MG63 (cell line): ENCODE measurements at regions not wholly inside any gene's neighbourhood (a gene's known extent, or its start where the extent isn't known, plus 50 kb on each side); places are given as distances from the start of the nearest gene placed in this dataset.

Source experiments
- DNase-seq: peaks from one replicate; pipeline ENCODE4 v3.0.0-alpha.2; 2020
- H3K27me3 ChIP-seq: fragments of 250-450 bp; sonication (Bioruptor Pico); 2 replicates; pipeline ENCODE4 v1.5.1; 2020; ENCODE audit warnings: mild to moderate bottlenecking, moderate library complexity
- H3K36me3 ChIP-seq: fragments of 250-450 bp; sonication (Bioruptor Pico); 2 replicates; pipeline ENCODE4 v1.5.1; 2020; ENCODE audit warnings: mild to moderate bottlenecking, moderate library complexity
- H3K4me3 ChIP-seq: fragments of 250-450 bp; sonication (Bioruptor Pico); 2 replicates; pipeline ENCODE4 v1.5.1; 2020; ENCODE audit warnings: mild to moderate bottlenecking, moderate library complexity
- H3K9me3 ChIP-seq: fragments of 250-450 bp; sonication (Bioruptor Pico); 2 replicates; pipeline ENCODE4 v1.5.1; 2020; ENCODE audit warnings: mild to moderate bottlenecking, moderate library complexity

DNA sequence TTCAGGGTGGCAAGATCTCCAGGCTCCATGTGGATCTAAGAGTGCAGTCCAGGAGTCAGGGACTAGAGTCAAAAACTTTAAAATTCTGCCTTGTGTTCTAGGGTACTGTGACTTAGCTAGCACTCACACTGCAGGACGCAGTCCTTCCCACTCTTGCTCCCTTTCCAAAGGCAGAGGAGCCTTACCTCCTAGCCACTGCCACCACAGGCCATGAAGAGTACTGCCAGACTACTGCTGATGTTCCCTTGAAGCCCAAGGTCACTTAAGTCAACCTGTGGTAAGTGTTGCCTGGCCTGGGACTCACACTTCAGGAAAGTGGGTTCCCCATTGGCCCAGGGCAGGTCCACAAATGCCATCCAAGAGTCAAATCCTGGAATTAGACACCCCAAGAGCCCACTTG lies 632.2 kb downstream of the PCDH19 start:
- H3K9me3 ChIP-seq, result no peaks in the 10 kb centered on the region
- no peaks in the 10 kb centered on the region for H3K27me3 ChIP-seq
- DNase-seq, result no peak
- H3K36me3 ChIP-seq, result no peaks in the 10 kb centered on the region
- H3K4me3 ChIP-seq, result no peak overlapping the region

DNA sequence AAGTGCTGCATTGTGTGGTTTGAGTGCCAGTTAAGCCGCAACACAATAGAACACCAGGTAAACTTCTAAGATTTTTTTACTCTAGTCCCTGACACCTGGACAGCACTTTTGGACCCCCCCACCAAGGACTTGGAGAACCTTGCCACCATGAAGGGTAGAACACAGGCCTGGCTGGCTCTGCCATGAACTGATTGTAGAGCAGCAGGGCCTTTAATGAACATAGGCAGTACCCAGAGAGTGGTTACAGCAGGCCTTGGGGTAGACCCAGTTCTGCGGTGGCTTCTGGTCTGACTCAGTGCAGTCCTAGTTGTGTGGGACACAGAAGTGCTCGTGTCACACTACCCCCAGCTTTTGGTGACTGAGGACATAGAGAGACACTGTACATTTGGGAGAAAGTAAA lies 648.3 kb downstream of the PCDH19 start:
- Histone ChIP-seq H3K36me3 (no peaks in the 10 kb centered on the region), H3K27me3 (no peaks in the 10 kb centered on the region), H3K4me3 (no peak overlapping the region), H3K9me3 (no peaks in the 10 kb centered on the region)
- DNase-seq, result no peak

DNA sequence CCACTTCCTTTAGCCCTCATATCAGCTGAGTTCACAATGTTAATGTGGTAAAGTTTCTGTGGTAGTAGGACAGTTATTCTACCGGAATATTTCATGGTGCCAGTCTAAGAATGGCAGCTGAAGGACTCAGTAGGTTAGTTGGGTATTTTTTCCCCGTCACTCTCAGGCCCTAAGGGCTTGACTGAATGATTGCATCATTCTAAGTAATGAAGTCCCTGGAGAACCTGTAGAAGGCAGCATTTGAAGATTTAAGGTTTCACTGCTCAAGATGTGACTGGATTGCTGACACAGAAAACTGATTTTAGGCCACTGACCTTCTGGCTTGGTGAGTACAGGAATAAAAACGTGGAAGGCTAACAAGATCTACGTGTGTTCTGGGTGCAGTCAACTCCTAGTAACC lies 657.3 kb downstream of the PCDH19 start:
- no peak for DNase-seq
- H3K4me3 ChIP-seq, result no peak overlapping the region
- no peaks in the 10 kb centered on the region for H3K36me3 ChIP-seq
- H3K9me3 ChIP-seq, result no peaks in the 10 kb centered on the region
- H3K27me3 ChIP-seq, result no peaks in the 10 kb centered on the region

DNA sequence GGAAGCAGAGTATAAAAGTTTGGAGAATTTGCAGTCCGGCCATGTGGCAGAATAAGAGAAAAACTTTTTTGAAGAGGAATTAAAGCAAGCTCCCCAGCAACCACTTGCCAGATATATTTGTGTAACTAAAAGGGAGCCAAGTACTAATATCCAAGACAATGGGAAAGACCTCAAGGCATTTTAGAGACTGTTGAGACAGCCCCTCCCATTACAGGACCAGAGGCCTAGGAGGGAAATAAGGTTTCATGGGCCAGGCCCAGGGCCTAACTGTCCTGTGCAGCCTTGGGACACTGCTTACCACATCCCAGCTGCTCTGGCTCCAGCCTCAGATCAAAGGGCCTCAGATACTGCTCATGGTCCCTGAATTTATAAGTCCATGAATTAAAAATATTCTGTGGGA lies 659.4 kb downstream of the PCDH19 start:
- no peaks in the 10 kb centered on the region for H3K9me3 ChIP-seq
- no peak overlapping the region for H3K4me3 ChIP-seq
- no peaks in the 10 kb centered on the region for H3K36me3 ChIP-seq
- no peaks in the 10 kb centered on the region for H3K27me3 ChIP-seq
- DNase-seq, result no peak

DNA sequence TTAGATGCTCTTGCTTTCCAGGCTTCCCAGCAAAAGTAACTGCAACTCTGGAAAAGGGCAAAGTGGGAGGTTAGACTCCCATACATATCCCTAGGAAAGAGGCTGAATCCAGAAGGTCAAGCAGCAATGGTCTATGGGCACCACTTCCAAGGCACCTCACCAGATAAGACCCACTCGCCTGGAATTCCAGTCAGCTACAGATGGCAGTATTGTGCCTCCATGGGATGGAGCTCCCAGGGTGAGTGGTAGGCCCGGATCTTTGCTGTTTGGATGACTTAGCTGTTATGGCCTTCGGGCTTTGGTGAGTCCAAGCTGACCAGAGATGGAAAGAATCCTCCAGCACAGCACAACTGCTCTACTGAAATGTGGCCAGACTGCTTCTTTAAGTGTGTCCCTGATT lies 688.0 kb downstream of the PCDH19 start:
- no peaks in the 10 kb centered on the region for H3K36me3 ChIP-seq
- no peaks in the 10 kb centered on the region for H3K9me3 ChIP-seq
- H3K27me3 ChIP-seq, result no peaks in the 10 kb centered on the region
- H3K4me3 ChIP-seq, result no peak overlapping the region
- DNase-seq, result no peak

DNA sequence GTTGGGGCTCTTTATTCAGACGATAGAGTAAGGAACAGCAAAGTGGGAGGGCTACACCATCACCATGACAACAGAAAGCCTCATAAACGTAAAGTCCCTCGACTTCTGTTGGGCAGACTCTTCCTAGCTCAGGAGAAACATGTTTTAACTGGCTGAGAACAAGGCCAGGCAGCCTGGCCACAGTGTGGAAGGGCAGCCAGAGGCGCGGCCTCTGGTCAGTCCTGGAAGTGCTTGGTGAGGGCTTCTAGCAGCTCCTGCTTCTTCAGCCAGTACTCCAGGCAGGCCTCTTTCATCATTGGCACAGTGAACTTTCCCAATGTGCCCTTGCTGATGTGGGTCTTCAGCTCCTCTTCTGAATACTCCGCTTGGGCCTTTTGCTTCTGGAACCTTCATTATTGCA lies 690.9 kb downstream of the PCDH19 start:
- H3K9me3 ChIP-seq, result no peaks in the 10 kb centered on the region
- no peak for DNase-seq
- no peak overlapping the region for H3K4me3 ChIP-seq
- no peaks in the 10 kb centered on the region for H3K27me3 ChIP-seq
- H3K36me3 ChIP-seq, result no peaks in the 10 kb centered on the region

DNA sequence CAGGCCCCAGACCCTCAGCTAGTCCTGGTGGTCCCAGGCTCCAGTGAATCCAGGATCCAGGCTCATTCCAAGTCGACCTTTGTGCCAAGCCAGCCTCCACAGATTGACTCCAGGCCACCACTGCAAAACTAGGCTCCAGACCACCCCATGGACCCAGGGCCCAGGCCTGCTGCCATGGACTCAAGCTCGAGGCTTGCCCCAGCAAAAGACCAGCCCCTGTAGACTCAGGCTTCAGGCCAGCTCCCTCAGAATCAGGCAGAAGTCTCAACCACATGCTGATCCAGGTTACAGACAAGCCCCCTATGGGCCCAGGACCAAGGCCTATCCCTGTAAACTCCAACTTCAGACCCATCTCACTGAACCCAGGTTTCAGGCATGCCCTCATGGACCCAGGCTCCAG lies 692.4 kb downstream of the PCDH19 start:
- H3K4me3 ChIP-seq, result no peak overlapping the region
- H3K27me3 ChIP-seq, result no peaks in the 10 kb centered on the region
- no peaks in the 10 kb centered on the region for H3K36me3 ChIP-seq
- H3K9me3 ChIP-seq, result no peaks in the 10 kb centered on the region
- DNase-seq, result no peak

DNA sequence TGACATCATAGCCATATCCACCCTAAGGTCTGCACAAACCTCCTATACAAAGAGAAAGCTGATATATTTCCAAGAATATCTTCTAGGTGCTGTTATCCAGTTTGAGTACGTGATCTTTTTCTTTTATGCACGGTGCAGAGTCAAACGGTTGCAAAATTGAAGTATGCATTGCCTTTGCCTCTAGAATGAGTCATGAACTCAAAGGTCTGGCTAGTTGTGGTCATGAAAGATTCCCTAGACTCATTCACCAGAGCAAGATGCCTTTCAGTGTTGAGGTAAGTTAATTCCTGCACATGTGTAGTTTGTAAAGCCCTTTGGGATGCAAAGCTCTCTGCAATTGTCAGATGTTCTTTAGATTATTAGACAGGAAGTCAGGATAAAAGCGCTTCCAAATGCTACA lies 704.4 kb downstream of the PCDH19 start:
- no peak for DNase-seq
- H3K36me3 ChIP-seq, result no peaks in the 10 kb centered on the region
- H3K9me3 ChIP-seq, result no peaks in the 10 kb centered on the region
- H3K4me3 ChIP-seq, result no peak overlapping the region
- H3K27me3 ChIP-seq, result no peaks in the 10 kb centered on the region

DNA sequence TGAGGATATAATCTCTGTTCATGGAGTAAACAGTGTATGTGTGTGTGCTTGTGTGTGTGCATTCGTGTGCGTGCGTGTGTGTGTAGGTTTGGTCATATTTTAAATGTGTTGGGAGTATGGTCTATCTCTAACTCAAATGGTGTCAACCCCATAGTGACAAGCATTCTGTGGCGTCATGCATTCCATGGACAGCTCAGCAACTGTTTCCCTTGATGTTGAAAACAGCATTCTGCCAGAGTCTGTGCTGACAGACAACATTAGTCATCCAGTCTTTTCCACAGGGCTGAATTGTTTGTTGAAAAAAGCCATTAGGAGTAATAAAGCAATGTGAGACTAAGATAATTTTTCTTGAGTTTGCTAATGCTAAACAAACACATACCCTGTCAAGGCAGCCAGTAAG lies 706.6 kb downstream of the PCDH19 start:
- no peaks in the 10 kb centered on the region for H3K27me3 ChIP-seq
- H3K4me3 ChIP-seq, result no peak overlapping the region
- peak; percentile 35 for DNase-seq
- H3K9me3 ChIP-seq, result no peaks in the 10 kb centered on the region
- H3K36me3 ChIP-seq, result no peaks in the 10 kb centered on the region

DNA sequence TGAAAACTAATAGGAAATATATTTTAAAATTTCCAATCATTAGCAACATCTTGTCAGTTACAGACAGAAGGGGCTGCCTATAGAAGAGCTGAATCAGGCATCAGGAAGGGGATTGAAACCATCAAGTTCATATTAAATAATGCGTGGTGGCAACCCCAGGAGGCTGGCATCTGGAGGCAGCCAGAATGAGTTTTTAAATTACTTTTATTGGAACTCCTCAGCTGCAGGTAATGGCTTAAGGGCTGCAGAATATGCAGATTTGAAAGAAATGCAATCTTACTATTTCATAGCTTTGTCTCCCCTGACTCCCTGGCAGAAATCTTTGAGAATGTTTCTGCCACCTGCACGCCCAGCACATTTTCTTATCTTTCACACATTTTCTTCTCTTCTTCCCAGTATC lies 711.6 kb downstream of the PCDH19 start:
- Histone ChIP-seq H3K27me3 (no peaks in the 10 kb centered on the region), H3K36me3 (no peaks in the 10 kb centered on the region), H3K9me3 (no peaks in the 10 kb centered on the region), H3K4me3 (no peak overlapping the region)
- no peak for DNase-seq

DNA sequence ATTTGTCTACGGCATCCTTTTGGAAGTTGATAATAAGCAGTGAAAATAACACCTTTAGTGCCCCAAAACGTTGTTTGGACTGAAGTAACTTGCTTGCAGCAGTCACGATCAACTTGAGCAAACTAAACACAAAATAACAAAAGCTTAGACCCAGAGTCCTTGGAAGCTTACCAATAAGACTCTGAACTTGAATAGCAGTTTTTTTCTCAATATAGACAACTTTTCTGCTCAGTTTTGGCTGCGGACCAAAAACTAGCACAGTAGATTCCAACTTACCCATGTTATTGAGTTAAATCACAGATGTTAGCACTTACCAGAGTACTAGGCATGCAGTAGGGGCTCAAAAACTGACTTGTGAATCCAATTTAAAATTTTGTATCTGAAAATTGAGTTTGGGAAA lies 746.9 kb downstream of the PCDH19 start:
- H3K27me3 ChIP-seq, result no peaks in the 10 kb centered on the region

DNA sequence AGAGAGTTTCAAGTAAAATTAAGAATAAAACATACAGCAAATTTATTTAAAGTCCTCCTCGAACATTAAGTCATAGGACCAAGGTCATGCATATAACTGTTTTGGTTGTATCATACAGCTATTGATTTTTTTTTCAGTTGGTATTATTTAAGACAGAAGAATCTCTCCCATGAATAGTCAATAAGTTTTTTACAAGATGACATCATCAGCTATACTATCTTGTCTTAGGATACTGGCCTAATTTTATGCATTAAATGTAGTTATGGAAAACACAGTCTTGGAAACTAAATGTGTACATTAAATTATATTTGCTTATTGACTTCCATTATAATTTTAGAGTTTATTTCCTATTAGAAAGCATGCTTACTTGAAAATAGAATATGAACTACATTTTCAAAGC lies 755.9 kb downstream of the PCDH19 start:
- Histone ChIP-seq H3K27me3 (no peaks in the 10 kb centered on the region), H3K36me3 (no peaks in the 10 kb centered on the region), H3K4me3 (no peak overlapping the region), H3K9me3 (no peaks in the 10 kb centered on the region)
- no peak for DNase-seq

More for the DNA sequence above, 746.9 kb downstream of the PCDH19 start:
- Histone ChIP-seq H3K36me3 (no peaks in the 10 kb centered on the region), H3K9me3 (no peaks in the 10 kb centered on the region), H3K4me3 (no peak overlapping the region)
- DNase-seq, result no peak

DNA sequence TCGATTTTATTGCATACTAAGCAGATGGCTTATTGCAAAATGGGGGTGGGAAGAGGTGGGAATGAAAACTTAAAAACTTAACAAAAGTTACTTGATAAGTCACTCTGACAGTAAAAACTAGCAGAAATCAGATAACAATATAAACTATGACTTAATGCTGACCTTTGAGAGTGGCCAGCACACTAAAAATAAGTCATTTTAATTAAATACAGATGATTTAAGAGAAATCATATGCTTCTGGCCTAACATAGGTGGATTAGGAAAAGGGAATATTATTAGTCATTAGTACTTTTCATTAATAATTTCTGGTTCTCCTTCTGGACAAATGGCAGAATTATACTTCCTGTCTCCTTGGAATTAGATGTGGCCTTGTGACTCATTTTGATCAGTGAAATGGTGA lies 756.7 kb downstream of the PCDH19 start:
- H3K9me3 ChIP-seq, result no peaks in the 10 kb centered on the region
- no peaks in the 10 kb centered on the region for H3K36me3 ChIP-seq
- H3K27me3 ChIP-seq, result no peaks in the 10 kb centered on the region
- DNase-seq, result no peak
- H3K4me3 ChIP-seq, result no peak overlapping the region

DNA sequence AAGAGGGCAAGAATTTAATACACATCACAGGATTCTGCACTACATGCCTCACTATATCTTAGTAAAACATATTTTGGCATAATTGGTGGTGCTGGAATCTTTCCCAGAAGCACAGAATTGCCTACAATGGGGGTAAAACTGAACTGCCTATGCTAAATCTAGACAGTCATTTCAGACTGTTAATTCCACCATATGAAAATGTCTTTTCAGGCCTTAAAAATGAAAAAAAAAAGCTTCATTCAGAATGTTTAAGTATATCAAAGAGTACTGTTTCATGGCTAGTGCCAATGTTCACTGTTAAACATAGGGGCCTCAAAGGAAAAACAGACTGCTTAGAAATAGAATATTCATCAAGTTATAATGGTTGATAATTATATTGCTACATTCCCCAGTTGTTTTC lies 797.0 kb downstream of the PCDH19 start:
- DNase-seq, result no peak
- H3K36me3 ChIP-seq, result no peaks in the 10 kb centered on the region
- no peaks in the 10 kb centered on the region for H3K9me3 ChIP-seq
- H3K27me3 ChIP-seq, result no peaks in the 10 kb centered on the region
- no peak overlapping the region for H3K4me3 ChIP-seq

DNA sequence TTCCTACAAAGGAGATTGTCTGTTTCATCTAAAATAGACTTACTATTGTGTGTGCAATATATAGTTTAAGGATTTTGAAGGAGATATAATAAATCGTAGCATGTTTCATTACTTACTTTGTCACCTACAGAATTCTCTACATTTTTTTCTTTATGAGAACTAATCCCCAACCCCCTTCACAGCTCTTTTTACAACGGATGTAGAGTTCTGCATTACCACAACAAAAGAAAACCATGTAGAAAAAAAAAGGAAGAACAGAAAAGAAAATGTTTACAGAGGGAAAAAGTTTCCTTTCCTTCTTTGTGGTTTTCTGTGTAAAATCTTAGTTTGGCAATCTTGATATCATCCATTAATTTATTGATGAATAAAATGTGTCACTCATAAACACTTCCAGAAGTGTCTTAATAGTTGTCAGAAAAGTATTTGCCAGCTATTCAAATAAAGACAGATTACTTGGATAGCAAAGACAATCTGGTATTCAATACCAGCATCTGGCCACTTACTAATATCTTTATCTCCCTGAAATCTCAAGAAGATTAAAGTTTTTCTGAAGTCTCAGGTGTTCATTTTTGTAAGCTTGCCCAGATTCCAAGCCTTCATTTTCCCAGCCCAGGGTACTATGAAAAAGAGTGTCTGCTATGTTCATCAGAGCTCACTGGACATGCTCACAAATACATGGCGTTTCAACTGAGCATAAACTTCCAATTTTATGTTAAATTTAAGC lies 806.8 kb downstream of the PCDH19 start:
- no peak overlapping the region for H3K4me3 ChIP-seq
- H3K36me3 ChIP-seq, result no peaks in the 10 kb centered on the region
- H3K9me3 ChIP-seq, result no peaks in the 10 kb centered on the region
- H3K27me3 ChIP-seq, result no peaks in the 10 kb centered on the region
- no peak for DNase-seq

DNA sequence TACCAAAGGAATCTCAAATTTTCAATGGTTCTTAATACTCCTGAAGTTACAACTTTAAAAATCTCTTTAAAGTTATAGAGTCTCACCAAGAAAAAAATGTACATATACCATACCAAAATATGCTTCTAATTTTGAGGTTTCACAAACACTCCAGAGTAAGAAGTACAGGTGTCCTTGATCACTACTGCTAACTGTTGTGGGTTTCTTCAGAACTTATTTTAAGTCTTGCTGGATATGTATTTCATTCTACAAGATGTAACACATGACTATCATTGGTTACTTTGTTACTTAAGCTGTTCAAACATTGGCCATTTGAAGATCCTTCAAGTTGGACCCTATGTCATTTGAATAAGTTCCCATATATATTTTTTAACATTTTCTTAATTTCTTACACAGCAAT lies 808.0 kb downstream of the PCDH19 start:
- H3K9me3 ChIP-seq, result no peaks in the 10 kb centered on the region
- no peaks in the 10 kb centered on the region for H3K27me3 ChIP-seq
- no peak for DNase-seq
- H3K4me3 ChIP-seq, result no peak overlapping the region
- no peaks in the 10 kb centered on the region for H3K36me3 ChIP-seq

DNA sequence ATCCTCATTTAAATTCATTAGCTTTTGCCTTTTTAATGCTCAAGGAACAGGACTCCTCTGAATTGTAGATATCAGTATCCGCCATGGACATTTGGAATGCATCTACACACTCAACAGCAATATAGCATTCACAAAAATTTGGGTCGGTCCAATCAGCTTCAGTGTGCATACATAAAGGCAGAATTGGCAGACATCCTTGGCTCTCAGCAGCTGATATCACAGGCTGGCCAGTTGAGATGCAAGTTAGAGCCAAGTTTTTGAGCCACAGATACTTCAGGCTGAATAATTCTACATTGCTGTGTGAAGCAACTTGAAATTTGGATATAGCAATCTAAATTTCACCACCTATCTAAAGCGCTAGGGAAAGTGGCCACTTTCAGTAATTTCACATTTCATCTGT lies 821.1 kb downstream of the PCDH19 start:
- Histone ChIP-seq H3K27me3 (no peaks in the 10 kb centered on the region), H3K36me3 (no peaks in the 10 kb centered on the region), H3K9me3 (no peaks in the 10 kb centered on the region), H3K4me3 (no peak overlapping the region)
- peak; percentile 0 for DNase-seq

DNA sequence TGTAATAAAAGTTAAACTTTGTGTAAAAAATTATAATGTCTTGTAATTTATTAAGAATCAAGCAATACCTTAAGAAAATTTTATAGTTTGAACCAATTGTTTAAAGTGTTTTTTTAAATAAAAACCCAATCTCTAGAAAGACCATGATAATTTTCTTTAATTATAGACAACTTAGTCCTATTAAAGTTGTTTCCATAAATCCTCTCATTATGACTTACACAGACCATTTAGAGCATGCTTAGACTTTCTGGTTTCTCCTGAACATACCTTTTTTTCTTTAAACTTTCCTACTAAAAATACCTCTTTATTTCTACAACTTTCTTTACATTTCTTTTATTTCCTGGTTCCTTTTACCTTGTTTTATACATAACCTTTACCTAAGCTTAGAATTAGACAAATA lies 837.4 kb downstream of the PCDH19 start:
- Histone ChIP-seq H3K4me3 (no peak overlapping the region), H3K36me3 (no peaks in the 10 kb centered on the region), H3K27me3 (no peaks in the 10 kb centered on the region), H3K9me3 (no peaks in the 10 kb centered on the region)
- DNase-seq, result no peak

DNA sequence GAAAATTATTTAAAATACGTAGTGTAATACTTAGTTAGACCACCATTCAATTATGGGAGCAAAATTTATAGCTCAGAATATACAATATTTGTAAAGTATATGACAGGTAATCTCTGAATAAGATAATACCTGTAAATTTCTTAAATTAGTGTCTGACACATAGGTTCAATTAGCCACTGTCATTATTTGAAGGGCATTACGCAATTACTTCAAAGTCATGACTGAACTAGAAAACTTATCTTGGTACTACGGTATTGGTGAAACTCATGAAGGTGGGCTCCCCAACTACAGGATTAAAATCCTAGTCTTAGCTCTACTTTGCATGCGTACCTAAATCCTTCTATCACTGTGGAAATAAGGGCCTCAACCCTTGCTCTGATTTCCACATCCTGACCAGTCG lies 860.7 kb downstream of the PCDH19 start:
- Histone ChIP-seq H3K9me3 (no peaks in the 10 kb centered on the region), H3K4me3 (no peak overlapping the region), H3K27me3 (no peaks in the 10 kb centered on the region), H3K36me3 (no peaks in the 10 kb centered on the region)
- no peak for DNase-seq
